ENCODE measurements at regions not wholly inside any gene's neighbourhood (a gene's known extent, or its start where the extent isn't known, plus 50 kb on each side); places are given as distances from the start of the nearest gene placed in this dataset.

DNA sequence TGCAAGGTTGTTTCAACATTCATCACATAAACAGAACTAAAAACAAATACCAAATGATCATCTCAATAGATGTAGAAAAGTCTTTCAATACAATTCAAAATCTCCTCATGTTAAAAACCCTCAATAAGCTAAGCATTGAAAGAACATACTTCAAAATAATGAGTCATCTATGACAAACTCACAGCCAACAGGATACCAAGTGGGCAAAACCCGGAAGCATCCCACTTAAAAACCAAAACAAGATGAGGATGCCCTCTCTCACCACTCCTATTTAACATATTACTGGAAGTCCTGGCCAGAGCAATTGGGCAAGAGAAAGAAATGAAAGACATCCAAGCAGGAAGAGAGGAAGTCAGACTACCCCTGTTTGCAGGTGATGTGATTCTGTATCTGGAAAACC, 992.2 kb upstream of the PIK3C3 start:
- Histone ChIP-seq H3K27me3 (ENCODE audit: insufficient read depth, low read length, poor library complexity, severe bottlenecking) (no peaks in the 10 kb centered on the region), H3K4me1 (ENCODE audit: insufficient read depth, low read length) (no peaks in the 10 kb centered on the region), H3K27ac (ENCODE audit: low read depth, low read length) (no peak overlapping the region), H3K4me3 (ENCODE audit: low read length) (no peak overlapping the region), H3K9me3 (ENCODE audit: low read length) (no peaks in the 10 kb centered on the region), H3K36me3 (ENCODE audit: insufficient read depth, low read length) (no peaks in the 10 kb centered on the region)
- Mint-ChIP-seq H3K4me1 (no peaks in the 10 kb centered on the region), H3K36me3 (no peaks in the 10 kb centered on the region), H3K27ac (no peak overlapping the region), H3K9me3 (peaks cover 9 to 31% (median 11%) of the 10 kb centered on the region in 5 donors), H3K4me3 (no peak overlapping the region), H3K27me3 (no peaks in the 10 kb centered on the region)
- no peak for DNase-seq
- ChIA-PET POLR2A (no interaction called here), CTCF (no interaction called here)

DNA sequence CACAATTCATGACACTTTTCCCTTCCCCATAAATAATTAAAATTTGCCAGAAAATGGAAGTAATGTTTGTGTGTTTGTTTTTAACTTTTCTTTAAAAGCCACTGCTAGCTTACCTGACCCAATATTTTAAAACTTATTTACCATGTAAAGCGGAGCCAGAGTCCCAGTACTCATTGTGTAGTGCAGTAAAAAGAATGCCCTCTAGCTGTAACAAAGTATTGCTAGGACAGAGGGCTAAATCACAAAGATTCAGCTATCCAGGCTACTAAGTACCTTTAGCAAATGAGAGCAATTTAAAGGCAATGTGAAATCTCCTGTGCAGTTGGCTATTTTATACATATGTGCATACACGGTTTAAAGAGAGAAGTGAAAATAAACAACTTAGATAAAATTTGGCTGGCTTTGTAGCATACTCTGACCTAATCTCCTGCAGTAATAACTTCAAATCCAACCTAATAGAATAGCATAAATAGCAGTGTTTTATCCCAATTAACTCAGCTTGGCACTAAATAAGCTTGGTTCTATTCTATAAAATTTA, 997.4 kb upstream of the PIK3C3 start:
- CTCF ChIA-PET = no interaction called here
- Histone ChIP-seq H3K36me3 (ENCODE audit: insufficient read depth, low read length) (no peaks in the 10 kb centered on the region), H3K27me3 (ENCODE audit: insufficient read depth, low read length, poor library complexity, severe bottlenecking) (no peaks in the 10 kb centered on the region), H3K4me3 (ENCODE audit: low read length) (no peak overlapping the region), H3K27ac (ENCODE audit: low read depth, low read length) (no peak overlapping the region), H3K4me1 (ENCODE audit: insufficient read depth, low read length) (no peaks in the 10 kb centered on the region), H3K9me3 (ENCODE audit: low read length) (no peaks in the 10 kb centered on the region)
- no peaks in the 10 kb centered on the region for H3K4me1 Mint-ChIP-seq
- H3K27ac Mint-ChIP-seq = no peak overlapping the region
- no peaks in the 10 kb centered on the region for H3K27me3 Mint-ChIP-seq
- peaks cover 7 to 43% (median 16%) of the 10 kb centered on the region in 5 donors for H3K9me3 Mint-ChIP-seq
- DNase-seq = no peak
- no peaks in the 10 kb centered on the region for H3K36me3 Mint-ChIP-seq
- POLR2A ChIA-PET = no interaction called here
- no peak overlapping the region for H3K4me3 Mint-ChIP-seq

DNA sequence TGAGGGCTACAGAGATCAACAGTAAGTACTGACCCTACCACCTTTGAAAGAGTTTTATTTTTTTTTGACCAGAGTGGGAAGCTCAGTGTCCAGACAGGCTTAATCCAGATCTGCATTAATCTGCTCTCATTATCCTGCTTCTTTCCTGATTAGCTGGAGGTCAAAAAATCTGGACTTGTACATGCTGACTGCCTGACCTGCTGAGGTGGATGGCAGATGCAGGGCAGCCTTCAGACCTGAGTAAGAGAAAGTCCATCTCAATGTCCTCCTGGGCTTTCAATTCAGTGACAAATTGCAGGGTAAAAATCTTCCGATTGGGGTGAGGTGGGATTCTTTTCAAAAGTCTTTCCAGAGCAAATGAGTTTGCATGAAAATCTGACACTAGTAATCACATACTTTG, 998.8 kb upstream of the PIK3C3 start:
- no peaks in the 10 kb centered on the region for H3K36me3 Mint-ChIP-seq
- H3K9me3 ChIP-seq (ENCODE audit: low read length) = no peaks in the 10 kb centered on the region
- H3K4me1 Mint-ChIP-seq = no peaks in the 10 kb centered on the region
- no peaks in the 10 kb centered on the region for H3K36me3 ChIP-seq (ENCODE audit: insufficient read depth, low read length)
- H3K27me3 ChIP-seq (ENCODE audit: insufficient read depth, low read length, poor library complexity, severe bottlenecking) = no peaks in the 10 kb centered on the region
- H3K27ac Mint-ChIP-seq = no peak overlapping the region
- no peaks in the 10 kb centered on the region for H3K4me1 ChIP-seq (ENCODE audit: insufficient read depth, low read length)
- ChIA-PET POLR2A (no interaction called here), CTCF (no interaction called here)
- H3K4me3 Mint-ChIP-seq = no peak overlapping the region
- no peak overlapping the region for H3K27ac ChIP-seq (ENCODE audit: low read depth, low read length)
- H3K4me3 ChIP-seq (ENCODE audit: low read length) = no peak overlapping the region
- DNase-seq = no peak
- H3K27me3 Mint-ChIP-seq = no peaks in the 10 kb centered on the region
- H3K9me3 Mint-ChIP-seq = peaks cover 7 to 47% (median 17%) of the 10 kb centered on the region in 5 donors

DNA sequence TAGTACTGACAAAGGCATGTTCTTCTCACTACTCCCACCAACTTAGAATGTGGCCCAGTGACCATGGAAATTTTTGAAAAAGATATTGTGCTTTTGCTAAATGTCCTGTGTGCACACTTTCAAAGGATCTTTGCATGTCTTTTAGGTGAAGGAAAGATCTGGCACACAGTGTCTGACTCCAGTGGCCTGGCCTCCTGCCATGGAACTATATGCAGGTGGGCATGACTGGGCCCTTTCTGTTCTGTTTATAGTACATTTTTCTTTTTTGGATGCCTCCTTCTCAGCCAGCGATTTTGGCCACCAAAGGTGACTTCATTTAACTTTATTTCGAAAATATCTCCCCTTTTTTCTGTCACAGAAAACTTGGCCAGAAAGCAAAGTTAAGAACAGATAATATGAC, 999.7 kb upstream of the PIK3C3 start:
- H3K4me1 ChIP-seq (ENCODE audit: insufficient read depth, low read length) = no peaks in the 10 kb centered on the region
- no peak overlapping the region for H3K27ac Mint-ChIP-seq
- no peak overlapping the region for H3K4me3 ChIP-seq (ENCODE audit: low read length)
- ChIA-PET POLR2A (no interaction called here), CTCF (no interaction called here)
- H3K9me3 Mint-ChIP-seq = peaks cover 12 to 47% (median 17%) of the 10 kb centered on the region in 5 donors
- no peaks in the 10 kb centered on the region for H3K4me1 Mint-ChIP-seq
- no peak overlapping the region for H3K27ac ChIP-seq (ENCODE audit: low read depth, low read length)
- no peaks in the 10 kb centered on the region for H3K27me3 Mint-ChIP-seq
- no peak for DNase-seq
- H3K36me3 ChIP-seq (ENCODE audit: insufficient read depth, low read length) = no peaks in the 10 kb centered on the region
- H3K9me3 ChIP-seq (ENCODE audit: low read length) = no peaks in the 10 kb centered on the region
- no peaks in the 10 kb centered on the region for H3K27me3 ChIP-seq (ENCODE audit: insufficient read depth, low read length, poor library complexity, severe bottlenecking)
- no peaks in the 10 kb centered on the region for H3K36me3 Mint-ChIP-seq
- no peak overlapping the region for H3K4me3 Mint-ChIP-seq

DNA sequence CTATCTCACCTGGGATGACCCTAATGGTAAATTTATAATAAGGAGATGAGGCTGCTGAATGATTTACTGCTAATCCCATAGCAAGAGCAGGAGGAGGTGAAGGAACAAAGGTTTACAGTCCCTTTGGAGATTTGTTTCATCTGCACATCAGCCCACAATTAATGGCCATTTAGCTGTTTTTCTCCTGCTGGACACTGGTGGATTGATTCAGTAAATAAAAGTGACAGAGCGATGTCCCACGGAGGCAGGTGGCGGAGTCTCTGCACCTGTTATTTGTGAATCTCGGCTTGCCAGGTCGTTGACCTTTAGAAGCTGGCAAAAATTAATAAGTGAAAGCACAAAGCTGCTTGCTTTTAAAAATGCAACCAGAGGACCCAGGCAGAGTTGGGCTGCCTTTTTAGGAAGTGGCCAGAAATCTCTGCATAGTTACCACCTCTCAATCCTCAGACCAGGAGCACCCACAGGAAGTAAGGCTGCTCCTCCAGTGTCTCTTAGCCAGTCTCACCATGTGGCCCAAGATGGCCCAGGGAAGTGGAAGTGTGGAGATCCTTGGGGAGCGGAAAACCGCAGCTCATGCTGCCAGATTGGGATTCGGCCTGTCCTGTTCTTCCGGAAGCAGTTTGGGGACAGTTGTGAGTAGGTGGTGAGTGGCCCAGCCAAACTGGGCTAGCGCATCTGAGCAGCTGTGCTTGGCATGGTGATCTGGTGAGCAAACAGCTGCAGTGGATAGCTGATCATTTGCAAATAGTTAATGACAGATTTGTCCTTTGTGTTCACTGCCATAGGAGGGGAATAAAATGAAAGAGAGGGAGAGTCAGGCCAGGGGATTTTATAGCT, 1005.7 kb upstream of the PIK3C3 start:
- Histone ChIP-seq H3K4me3 (ENCODE audit: low read length) (no peak overlapping the region), H3K36me3 (ENCODE audit: insufficient read depth, low read length) (no peaks in the 10 kb centered on the region), H3K27me3 (ENCODE audit: insufficient read depth, low read length, poor library complexity, severe bottlenecking) (no peaks in the 10 kb centered on the region), H3K9me3 (ENCODE audit: low read length) (no peaks in the 10 kb centered on the region), H3K4me1 (ENCODE audit: insufficient read depth, low read length) (no peaks in the 10 kb centered on the region), H3K27ac (ENCODE audit: low read depth, low read length) (no peak overlapping the region)
- CTCF ChIA-PET = no interaction called here
- Mint-ChIP-seq H3K27me3 (no peaks in the 10 kb centered on the region), H3K36me3 (peaks cover 0 to 3% (median 0%) of the 10 kb centered on the region in 3 donors), H3K9me3 (peaks cover 15 to 40% (median 18%) of the 10 kb centered on the region in 5 donors), H3K4me3 (no peak overlapping the region), H3K4me1 (no peaks in the 10 kb centered on the region), H3K27ac (no peak overlapping the region)
- POLR2A ChIA-PET = no interaction called here
- DNase-seq = no peak

DNA sequence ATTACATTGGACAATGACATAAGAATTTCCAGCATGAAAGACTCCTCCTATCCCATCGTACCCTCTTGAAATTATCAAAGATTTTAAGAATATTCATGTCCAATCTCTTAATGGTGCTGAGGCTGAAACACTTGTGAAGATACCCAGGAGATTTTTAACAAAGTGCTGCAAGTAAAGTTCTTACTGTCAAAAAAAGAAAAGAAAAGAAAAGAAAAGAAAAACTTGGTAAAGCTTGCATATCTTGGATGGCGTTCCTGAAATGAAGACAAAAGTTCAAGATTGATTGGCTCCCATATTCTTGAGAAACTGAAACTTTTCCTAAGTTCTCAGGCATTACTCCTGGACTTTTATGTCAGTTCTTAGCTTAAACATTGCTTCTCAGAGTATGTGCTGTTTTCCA, 1010.5 kb upstream of the PIK3C3 start:
- Mint-ChIP-seq H3K9me3 (peaks cover 7 to 30% (median 14%) of the 10 kb centered on the region in 5 donors), H3K4me3 (no peak overlapping the region), H3K36me3 (peaks cover 0 to 3% (median 0%) of the 10 kb centered on the region in 3 donors), H3K27ac (no peak overlapping the region), H3K4me1 (no peaks in the 10 kb centered on the region), H3K27me3 (no peaks in the 10 kb centered on the region)
- ChIA-PET CTCF (no interaction called here), POLR2A (no interaction called here)
- Histone ChIP-seq H3K9me3 (ENCODE audit: low read length) (no peaks in the 10 kb centered on the region), H3K27me3 (ENCODE audit: insufficient read depth, low read length, poor library complexity, severe bottlenecking) (no peaks in the 10 kb centered on the region), H3K36me3 (ENCODE audit: insufficient read depth, low read length) (no peaks in the 10 kb centered on the region), H3K4me1 (ENCODE audit: insufficient read depth, low read length) (no peaks in the 10 kb centered on the region), H3K4me3 (ENCODE audit: low read length) (no peak overlapping the region), H3K27ac (ENCODE audit: low read depth, low read length) (no peak overlapping the region)
- DNase-seq = no peak

DNA sequence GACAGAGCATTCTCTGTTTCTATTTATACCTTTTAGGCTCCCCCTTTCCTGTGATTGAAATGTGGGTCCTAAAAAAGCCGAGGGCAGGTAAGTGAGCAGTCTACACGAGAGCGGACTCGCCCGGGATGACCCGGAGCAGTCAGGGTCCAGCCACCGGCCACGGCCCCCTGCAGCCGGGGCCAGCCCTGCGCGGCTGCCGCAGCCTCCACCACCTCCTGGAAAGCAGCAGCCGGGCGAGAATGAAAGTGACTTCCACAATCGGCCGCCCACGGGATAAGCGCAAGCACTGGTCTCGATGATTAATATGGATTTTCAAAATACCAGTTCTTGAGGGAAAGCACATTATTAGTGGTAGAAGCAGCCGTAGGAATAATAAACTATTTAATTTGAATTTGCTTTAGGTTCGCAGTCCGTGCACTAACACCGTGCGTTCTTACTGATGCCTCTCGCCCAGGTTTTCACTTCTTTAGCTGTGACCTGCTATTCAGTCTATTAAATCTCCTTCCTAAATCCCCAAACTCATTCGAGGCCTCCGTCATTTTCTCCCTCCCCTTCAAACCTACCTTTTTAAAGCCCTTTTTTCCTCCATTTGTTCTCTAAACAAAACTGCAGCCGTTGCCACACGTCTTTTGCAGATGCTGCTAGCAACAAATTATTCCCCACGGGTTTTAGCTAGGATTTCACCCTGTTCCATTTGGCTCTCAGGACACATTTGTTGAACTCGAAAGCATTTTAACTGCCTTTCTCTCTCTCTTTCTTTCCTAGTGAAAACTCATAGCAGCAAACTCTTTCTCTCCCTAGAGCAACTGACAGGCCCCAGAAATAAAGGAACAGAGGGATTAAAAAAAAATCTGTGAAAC, 1015.1 kb upstream of the PIK3C3 start:
- peak overlapping the region in 1 of 8 donors; percentile 79 for H3K27ac Mint-ChIP-seq
- CTCF ChIA-PET = no interaction called here
- H3K4me3 Mint-ChIP-seq = no peak overlapping the region
- H3K27me3 Mint-ChIP-seq = no peaks in the 10 kb centered on the region
- peaks cover 5 to 40% (median 12%) of the 10 kb centered on the region in 5 donors for H3K9me3 Mint-ChIP-seq
- Histone ChIP-seq H3K27ac (ENCODE audit: low read depth, low read length) (no peak overlapping the region), H3K36me3 (ENCODE audit: insufficient read depth, low read length) (no peaks in the 10 kb centered on the region), H3K9me3 (ENCODE audit: low read length) (no peaks in the 10 kb centered on the region), H3K4me1 (ENCODE audit: insufficient read depth, low read length) (no peaks in the 10 kb centered on the region), H3K4me3 (ENCODE audit: low read length) (no peak overlapping the region), H3K27me3 (ENCODE audit: insufficient read depth, low read length, poor library complexity, severe bottlenecking) (no peaks in the 10 kb centered on the region)
- H3K4me1 Mint-ChIP-seq = no peaks in the 10 kb centered on the region
- no peaks in the 10 kb centered on the region for H3K36me3 Mint-ChIP-seq
- DNase-seq = no peak
- POLR2A ChIA-PET = no interaction called here

DNA sequence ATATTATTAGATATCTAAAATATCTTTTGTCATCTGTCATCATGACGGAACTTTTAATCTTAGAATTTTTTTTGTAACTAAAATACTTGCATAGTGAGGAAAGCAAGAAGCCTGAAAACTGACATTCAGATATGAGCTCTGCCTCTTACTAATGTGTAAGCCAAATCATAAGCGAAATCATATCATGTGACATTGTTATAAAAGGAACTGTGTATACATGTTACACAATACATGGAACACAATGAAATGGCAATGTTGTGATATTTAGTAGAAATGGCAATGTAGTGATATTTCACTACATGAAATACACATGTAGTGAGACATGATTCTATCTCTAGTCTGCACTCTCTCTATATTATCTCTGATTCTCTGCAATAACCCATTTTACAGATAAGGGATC, 1016.4 kb upstream of the PIK3C3 start:
- Mint-ChIP-seq H3K36me3 (no peaks in the 10 kb centered on the region), H3K4me3 (no peak overlapping the region), H3K4me1 (no peaks in the 10 kb centered on the region), H3K27me3 (no peaks in the 10 kb centered on the region), H3K9me3 (peaks cover 11 to 47% (median 15%) of the 10 kb centered on the region in 5 donors), H3K27ac (no peak overlapping the region)
- no peak overlapping the region for H3K4me3 ChIP-seq (ENCODE audit: low read length)
- H3K9me3 ChIP-seq (ENCODE audit: low read length) = no peaks in the 10 kb centered on the region
- no peak for DNase-seq
- no peaks in the 10 kb centered on the region for H3K27me3 ChIP-seq (ENCODE audit: insufficient read depth, low read length, poor library complexity, severe bottlenecking)
- H3K27ac ChIP-seq (ENCODE audit: low read depth, low read length) = no peak overlapping the region
- no peaks in the 10 kb centered on the region for H3K4me1 ChIP-seq (ENCODE audit: insufficient read depth, low read length)
- no peaks in the 10 kb centered on the region for H3K36me3 ChIP-seq (ENCODE audit: insufficient read depth, low read length)
- ChIA-PET POLR2A (no interaction called here), CTCF (no interaction called here)

Measured in CD8-positive, alpha-beta memory T cell (primary cell).